ENCODE measurements at regions not wholly inside any gene's neighbourhood (a gene's known extent, or its start where the extent isn't known, plus 50 kb on each side); places are given as distances from the start of the nearest gene placed in this dataset.

- no TSS peak for BruUV-seq (replicated peaks)
- Histone ChIP-seq H3K36me3 (ENCODE audit: insufficient read depth, low read length) (peaks cover 7% of the 10 kb centered on the region; the same call in 1 of the 2 replicates), H2AFZ (ENCODE audit: low read length) (no peak overlapping the region), H3K4me2 (ENCODE audit: low read length) (no peak overlapping the region), H3K9me2 (ENCODE audit: insufficient read depth, low read length) (no peaks in the 10 kb centered on the region), H3K4me1 (ENCODE audit: insufficient read depth, low read length, poor library complexity, severe bottlenecking) (peaks cover 10% of the 10 kb centered on the region), H3K79me2 (ENCODE audit: insufficient read depth, low read depth, low read length) (no peaks in the 10 kb centered on the region), H3K27ac (ENCODE audit: low read depth, low read length, poor library complexity, severe bottlenecking) (no peak overlapping the region), H4K20me1 (ENCODE audit: insufficient read depth, low read length) (no peaks in the 10 kb centered on the region), H3K9me3 (ENCODE audit: low read length) (no peaks in the 10 kb centered on the region), H3K4me3 (ENCODE audit: low read depth, low read length, poor library complexity, severe bottlenecking) (no peak overlapping the region)
- CTCF ChIA-PET (ENCODE audit: unreplicated experiment), result no interaction called here
- POLR2A ChIA-PET, result interaction anchor here (0.6 kb wide), 1 partner anchor 629 kb away, joined by 3 read pairs; no protein-coding TSS in a partner anchor
- intact Hi-C loops (cut with micrococcal nuclease; ENCODE audit: unreplicated experiment), result no loop called here
- DNase-seq (ENCODE audit: low spot score), result no peak
- no peak for TF ChIP-seq EZH2phosphoT487 (IDR thresholded peaks at IDR 0.05; ENCODE audit: borderline replicate concordance, low read depth, low read length)
These were observed 433.0 kb downstream of the KLF12 start for GRCh38 chr13:73701160-73701559.

- peaks cover 10% of the 10 kb centered on the region for H3K4me1 ChIP-seq (ENCODE audit: insufficient read depth, low read length, poor library complexity, severe bottlenecking)
- H3K79me2 ChIP-seq (ENCODE audit: insufficient read depth, low read depth, low read length), result no peaks in the 10 kb centered on the region
- POLR2A ChIA-PET, result no interaction called here
- peaks cover 9% of the 10 kb centered on the region; the same call in 1 of the 2 replicates for H3K36me3 ChIP-seq (ENCODE audit: insufficient read depth, low read length)
- no peak for DNase-seq (ENCODE audit: low spot score)
- H3K4me3 ChIP-seq (ENCODE audit: low read depth, low read length, poor library complexity, severe bottlenecking), result no peak overlapping the region
- H3K27ac ChIP-seq (ENCODE audit: low read depth, low read length, poor library complexity, severe bottlenecking), result no peak overlapping the region
- no peak overlapping the region for H3K4me2 ChIP-seq (ENCODE audit: low read length)
- intact Hi-C loops (cut with micrococcal nuclease; ENCODE audit: unreplicated experiment), result no loop called here
- no peaks in the 10 kb centered on the region for H4K20me1 ChIP-seq (ENCODE audit: insufficient read depth, low read length)
- BruUV-seq (replicated peaks), result no TSS peak
- CTCF ChIA-PET (ENCODE audit: unreplicated experiment), result no interaction called here
- TF ChIP-seq EZH2phosphoT487 (IDR thresholded peaks at IDR 0.05; ENCODE audit: borderline replicate concordance, low read depth, low read length), result no peak
- TF ChIP-seq, protein P1, sequence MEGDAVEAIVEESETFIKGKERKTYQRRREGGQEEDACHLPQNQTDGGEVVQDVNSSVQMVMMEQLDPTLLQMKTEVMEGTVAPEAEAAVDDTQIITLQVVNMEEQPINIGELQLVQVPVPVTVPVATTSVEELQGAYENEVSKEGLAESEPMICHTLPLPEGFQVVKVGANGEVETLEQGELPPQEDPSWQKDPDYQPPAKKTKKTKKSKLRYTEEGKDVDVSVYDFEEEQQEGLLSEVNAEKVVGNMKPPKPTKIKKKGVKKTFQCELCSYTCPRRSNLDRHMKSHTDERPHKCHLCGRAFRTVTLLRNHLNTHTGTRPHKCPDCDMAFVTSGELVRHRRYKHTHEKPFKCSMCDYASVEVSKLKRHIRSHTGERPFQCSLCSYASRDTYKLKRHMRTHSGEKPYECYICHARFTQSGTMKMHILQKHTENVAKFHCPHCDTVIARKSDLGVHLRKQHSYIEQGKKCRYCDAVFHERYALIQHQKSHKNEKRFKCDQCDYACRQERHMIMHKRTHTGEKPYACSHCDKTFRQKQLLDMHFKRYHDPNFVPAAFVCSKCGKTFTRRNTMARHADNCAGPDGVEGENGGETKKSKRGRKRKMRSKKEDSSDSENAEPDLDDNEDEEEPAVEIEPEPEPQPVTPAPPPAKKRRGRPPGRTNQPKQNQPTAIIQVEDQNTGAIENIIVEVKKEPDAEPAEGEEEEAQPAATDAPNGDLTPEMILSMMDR (conservative IDR thresholded peaks at IDR 0.05; ENCODE audit: low read length), result no peak
- no peaks in the 10 kb centered on the region for H3K9me3 ChIP-seq (ENCODE audit: low read length)
- no peaks in the 10 kb centered on the region for H3K9me2 ChIP-seq (ENCODE audit: insufficient read depth, low read length)
- no peak overlapping the region for H2AFZ ChIP-seq (ENCODE audit: low read length)
These were observed 435.3 kb downstream of the KLF12 start for GRCh38 chr13:73698859-73699258.

- H3K4me1 ChIP-seq (ENCODE audit: insufficient read depth, low read length, poor library complexity, severe bottlenecking), result peaks cover 2% of the 10 kb centered on the region
- intact Hi-C loops (cut with micrococcal nuclease; ENCODE audit: unreplicated experiment), result no loop called here
- no peak for TF ChIP-seq EZH2phosphoT487 (IDR thresholded peaks at IDR 0.05; ENCODE audit: borderline replicate concordance, low read depth, low read length)
- TF ChIP-seq, protein P1 (conservative IDR thresholded peaks at IDR 0.05; ENCODE audit: low read length), result no peak
- ChIA-PET POLR2A (no interaction called here), CTCF (ENCODE audit: unreplicated experiment) (no interaction called here)
- no peak overlapping the region for H2AFZ ChIP-seq (ENCODE audit: low read length)
- H3K79me2 ChIP-seq (ENCODE audit: insufficient read depth, low read depth, low read length), result no peaks in the 10 kb centered on the region
- H3K36me3 ChIP-seq (ENCODE audit: insufficient read depth, low read length), result peaks cover 16% of the 10 kb centered on the region; the same call in 1 of the 2 replicates
- DNase-seq (ENCODE audit: low spot score), result no peak
- H4K20me1 ChIP-seq (ENCODE audit: insufficient read depth, low read length), result no peaks in the 10 kb centered on the region
- no peak overlapping the region for H3K4me3 ChIP-seq (ENCODE audit: low read depth, low read length, poor library complexity, severe bottlenecking)
- H3K27ac ChIP-seq (ENCODE audit: low read depth, low read length, poor library complexity, severe bottlenecking), result no peak overlapping the region
- no peak overlapping the region for H3K4me2 ChIP-seq (ENCODE audit: low read length)
- no TSS peak for BruUV-seq (replicated peaks)
- H3K9me2 ChIP-seq (ENCODE audit: insufficient read depth, low read length), result no peaks in the 10 kb centered on the region
- H3K9me3 ChIP-seq (ENCODE audit: low read length), result no peaks in the 10 kb centered on the region
These were observed 437.0 kb downstream of the KLF12 start for GRCh38 chr13:73697166-73697565.
